Astrocyte of the spinal cord (primary cell): ENCODE measurements at regions not wholly inside any gene's neighbourhood (a gene's known extent, or its start where the extent isn't known, plus 50 kb on each side); places are given as distances from the start of the nearest gene placed in this dataset.

Source experiments
- DNase-seq: peaks from one replicate; pipeline ENCODE4 v3.0.0; 2011; ENCODE audit warnings: low read depth, low spot score
- H3K4me3 ChIP-seq: 2 replicates; pipeline ENCODE4 v1.5.1; 2011; ENCODE audit warnings: low read depth, mild to moderate bottlenecking, low read length, moderate library complexity
- CTCF ChIP-seq: IDR thresholded peaks from 2 replicates; pipeline ENCODE4 v1.5.1; 2012; ENCODE audit warnings: low read depth, mild to moderate bottlenecking, low read length, inconsistent platforms
- in situ Hi-C: cut with HindIII; loops from 2 replicates; pipeline ENCODE4 v1.10.0; 2017; ENCODE audit warnings: low sequenced_read_pairs

- TF ChIP-seq CTCF: no peak
- DNase-seq: no peak
- in situ Hi-C loops: no loop called here
- H3K4me3 ChIP-seq: no peak overlapping the region
Observed at GRCh38 chr10:22837771-22838170, 90.1 kb upstream of the ARMC3 start.

GRCh38 chr10:22837351-22837750 is 90.5 kb upstream of the ARMC3 start:
- no peak overlapping the region for H3K4me3 ChIP-seq
- in situ Hi-C loops: no loop called here
- no peak for DNase-seq
- TF ChIP-seq CTCF: no peak

- no peak for DNase-seq
- no peak for TF ChIP-seq CTCF
- no peak overlapping the region for H3K4me3 ChIP-seq
- in situ Hi-C loops: no loop called here
Observed at GRCh38 chr10:22834471-22834870, 93.4 kb upstream of the ARMC3 start.

GRCh38 chr10:22833781-22834180 is 94.1 kb upstream of the ARMC3 start:
- no peak for TF ChIP-seq CTCF
- in situ Hi-C loops: no loop called here
- no peak for DNase-seq
- no peak overlapping the region for H3K4me3 ChIP-seq

GRCh38 chr10:22833353-22833752 is 94.5 kb upstream of the ARMC3 start:
- TF ChIP-seq CTCF: no peak
- in situ Hi-C loops: no loop called here

GRCh38 chr10:22832851-22833250 is 95.0 kb upstream of the ARMC3 start:
- in situ Hi-C loops: no loop called here
- DNase-seq: no peak
- no peak for TF ChIP-seq CTCF
- no peak overlapping the region for H3K4me3 ChIP-seq

More at GRCh38 chr10:22833353-22833752, 94.5 kb upstream of the ARMC3 start:
- no peak overlapping the region for H3K4me3 ChIP-seq
- DNase-seq: no peak

GRCh38 chr10:22832066-22832602 is 95.7 kb upstream of the ARMC3 start:
- in situ Hi-C loops: no loop called here
- DNase-seq: no peak
- no peak overlapping the region for H3K4me3 ChIP-seq
- no peak for TF ChIP-seq CTCF
